ENCODE measurements at regions not wholly inside any gene's neighbourhood (a gene's known extent, or its start where the extent isn't known, plus 50 kb on each side); places are given as distances from the start of the nearest gene placed in this dataset.

DNA sequence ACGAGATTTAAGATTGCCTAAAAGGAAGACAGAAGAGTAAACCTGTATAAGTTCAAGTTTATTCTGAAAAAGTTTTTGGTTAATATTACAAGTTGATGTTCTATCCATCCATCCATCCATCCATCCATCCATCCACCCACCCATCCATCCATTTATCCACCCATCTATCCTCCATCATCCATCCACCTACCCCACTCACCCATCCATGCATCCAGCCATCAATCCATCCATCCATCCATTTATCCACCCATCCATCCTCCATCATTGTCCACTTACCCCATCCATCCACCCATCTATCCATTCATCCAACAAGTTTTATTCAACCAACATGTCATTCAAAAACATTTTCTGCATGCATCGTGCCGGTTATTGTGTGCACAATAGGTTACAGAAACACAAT, 89.3 kb downstream of the ZBTB18 start:
- no peak overlapping the region for H3K27ac ChIP-seq
- H3K9ac ChIP-seq = no peak overlapping the region
- no peak overlapping the region for H2AFZ ChIP-seq
- H3K9me3 ChIP-seq (ENCODE audit: control insufficient read depth, low read length) = no peaks in the 10 kb centered on the region
- no peaks in the 10 kb centered on the region for H3K36me3 ChIP-seq (ENCODE audit: control insufficient read depth, insufficient read depth, low read length)
- H3K4me1 ChIP-seq = no peaks in the 10 kb centered on the region
- H3K79me2 ChIP-seq = no peaks in the 10 kb centered on the region
- H3K27me3 ChIP-seq (ENCODE audit: control insufficient read depth, insufficient read depth, low read length) = no peaks in the 10 kb centered on the region
- no peak overlapping the region for H3K4me2 ChIP-seq (ENCODE audit: low read length)
- TF ChIP-seq, protein P1, sequence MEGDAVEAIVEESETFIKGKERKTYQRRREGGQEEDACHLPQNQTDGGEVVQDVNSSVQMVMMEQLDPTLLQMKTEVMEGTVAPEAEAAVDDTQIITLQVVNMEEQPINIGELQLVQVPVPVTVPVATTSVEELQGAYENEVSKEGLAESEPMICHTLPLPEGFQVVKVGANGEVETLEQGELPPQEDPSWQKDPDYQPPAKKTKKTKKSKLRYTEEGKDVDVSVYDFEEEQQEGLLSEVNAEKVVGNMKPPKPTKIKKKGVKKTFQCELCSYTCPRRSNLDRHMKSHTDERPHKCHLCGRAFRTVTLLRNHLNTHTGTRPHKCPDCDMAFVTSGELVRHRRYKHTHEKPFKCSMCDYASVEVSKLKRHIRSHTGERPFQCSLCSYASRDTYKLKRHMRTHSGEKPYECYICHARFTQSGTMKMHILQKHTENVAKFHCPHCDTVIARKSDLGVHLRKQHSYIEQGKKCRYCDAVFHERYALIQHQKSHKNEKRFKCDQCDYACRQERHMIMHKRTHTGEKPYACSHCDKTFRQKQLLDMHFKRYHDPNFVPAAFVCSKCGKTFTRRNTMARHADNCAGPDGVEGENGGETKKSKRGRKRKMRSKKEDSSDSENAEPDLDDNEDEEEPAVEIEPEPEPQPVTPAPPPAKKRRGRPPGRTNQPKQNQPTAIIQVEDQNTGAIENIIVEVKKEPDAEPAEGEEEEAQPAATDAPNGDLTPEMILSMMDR (IDR thresholded peaks at IDR 0.05) = no peak
- H3K4me3 ChIP-seq (ENCODE audit: low read depth, low read length) = no peak overlapping the region

DNA sequence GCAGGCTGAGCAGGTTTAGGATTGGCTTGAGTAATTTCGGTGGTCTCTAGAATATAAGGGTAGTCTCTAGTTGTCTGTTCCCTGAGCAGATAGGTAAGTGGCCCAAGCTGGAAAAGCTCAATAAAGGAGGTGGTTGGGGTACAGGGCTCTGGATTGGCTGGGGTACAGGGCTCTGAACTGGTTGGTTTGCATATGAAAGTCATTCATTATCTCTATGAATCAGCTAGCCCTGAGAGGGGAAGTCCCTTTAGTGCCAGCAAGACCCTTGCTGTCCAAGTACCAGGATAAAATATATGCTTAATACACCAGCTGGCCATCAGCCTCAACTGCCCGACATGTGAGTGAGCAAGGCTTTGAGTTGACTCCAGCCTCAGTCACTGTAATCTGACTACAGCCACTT, 93.0 kb downstream of the ZBTB18 start:
- Histone ChIP-seq H2AFZ (no peak overlapping the region), H3K4me2 (ENCODE audit: low read length) (no peak overlapping the region), H3K9ac (no peak overlapping the region), H3K27ac (no peak overlapping the region), H3K79me2 (no peaks in the 10 kb centered on the region), H3K9me3 (ENCODE audit: control insufficient read depth, low read length) (no peaks in the 10 kb centered on the region), H3K4me3 (ENCODE audit: low read depth, low read length) (no peak overlapping the region), H3K27me3 (ENCODE audit: control insufficient read depth, insufficient read depth, low read length) (no peaks in the 10 kb centered on the region), H3K4me1 (no peaks in the 10 kb centered on the region), H3K36me3 (ENCODE audit: control insufficient read depth, insufficient read depth, low read length) (no peaks in the 10 kb centered on the region)
- TF ChIP-seq, protein P1 (IDR thresholded peaks at IDR 0.05) = no peak

DNA sequence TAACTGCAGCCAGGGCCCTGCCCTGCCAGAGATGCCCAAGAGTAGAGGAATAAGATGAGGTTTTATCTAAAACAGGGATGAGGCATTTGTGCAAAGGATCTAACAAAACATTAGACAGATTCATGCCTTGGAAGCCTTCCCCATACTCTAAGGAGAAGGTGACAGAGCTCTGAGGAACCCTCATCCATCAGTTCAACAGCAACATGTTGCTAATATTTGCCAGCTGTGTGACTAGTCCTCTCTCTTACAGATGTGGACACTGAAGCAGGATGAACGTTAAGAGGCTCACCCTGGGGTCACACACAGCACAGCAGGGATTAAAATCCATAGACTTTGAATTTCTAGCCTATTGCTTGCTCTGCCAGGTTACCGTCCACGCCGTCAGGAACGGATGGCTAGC, 99.0 kb downstream of the ZBTB18 start:
- H3K36me3 ChIP-seq (ENCODE audit: control insufficient read depth, insufficient read depth, low read length) = no peaks in the 10 kb centered on the region
- H3K27ac ChIP-seq = no peak overlapping the region
- no peaks in the 10 kb centered on the region for H3K79me2 ChIP-seq
- no peak overlapping the region for H2AFZ ChIP-seq
- H3K9me3 ChIP-seq (ENCODE audit: control insufficient read depth, low read length) = no peaks in the 10 kb centered on the region
- TF ChIP-seq, protein P1 (IDR thresholded peaks at IDR 0.05) = no peak
- H3K4me3 ChIP-seq (ENCODE audit: low read depth, low read length) = no peak overlapping the region
- no peaks in the 10 kb centered on the region for H3K4me1 ChIP-seq
- no peaks in the 10 kb centered on the region for H3K27me3 ChIP-seq (ENCODE audit: control insufficient read depth, insufficient read depth, low read length)
- H3K4me2 ChIP-seq (ENCODE audit: low read length) = no peak overlapping the region
- H3K9ac ChIP-seq = no peak overlapping the region

DNA sequence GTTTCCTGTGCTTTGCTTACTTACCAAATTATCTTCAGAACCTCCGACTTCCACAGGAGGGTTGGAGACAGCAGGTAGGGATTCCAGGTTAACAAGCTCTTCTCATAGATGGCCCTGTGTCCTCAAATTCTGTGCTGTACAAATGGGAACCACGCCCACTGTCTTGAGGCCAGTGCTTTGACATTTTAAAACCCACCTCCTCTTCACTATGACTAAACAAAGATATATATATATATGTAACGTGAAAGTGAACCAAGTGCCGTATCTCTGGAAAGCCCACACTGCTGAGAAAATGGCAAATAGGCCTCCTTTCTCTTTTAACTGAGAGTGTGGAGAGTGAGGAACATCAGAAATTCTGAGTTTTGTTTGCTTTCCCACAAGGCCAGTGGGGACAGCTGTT, 99.6 kb downstream of the ZBTB18 start:
- no peaks in the 10 kb centered on the region for H3K27me3 ChIP-seq (ENCODE audit: control insufficient read depth, insufficient read depth, low read length)
- no peaks in the 10 kb centered on the region for H3K79me2 ChIP-seq
- H3K4me1 ChIP-seq = no peaks in the 10 kb centered on the region
- no peak overlapping the region for H2AFZ ChIP-seq
- H3K9me3 ChIP-seq (ENCODE audit: control insufficient read depth, low read length) = no peaks in the 10 kb centered on the region
- H3K4me3 ChIP-seq (ENCODE audit: low read depth, low read length) = no peak overlapping the region
- TF ChIP-seq, protein P1 (IDR thresholded peaks at IDR 0.05) = no peak
- no peak overlapping the region for H3K9ac ChIP-seq
- H3K4me2 ChIP-seq (ENCODE audit: low read length) = no peak overlapping the region
- no peaks in the 10 kb centered on the region for H3K36me3 ChIP-seq (ENCODE audit: control insufficient read depth, insufficient read depth, low read length)
- no peak overlapping the region for H3K27ac ChIP-seq

DNA sequence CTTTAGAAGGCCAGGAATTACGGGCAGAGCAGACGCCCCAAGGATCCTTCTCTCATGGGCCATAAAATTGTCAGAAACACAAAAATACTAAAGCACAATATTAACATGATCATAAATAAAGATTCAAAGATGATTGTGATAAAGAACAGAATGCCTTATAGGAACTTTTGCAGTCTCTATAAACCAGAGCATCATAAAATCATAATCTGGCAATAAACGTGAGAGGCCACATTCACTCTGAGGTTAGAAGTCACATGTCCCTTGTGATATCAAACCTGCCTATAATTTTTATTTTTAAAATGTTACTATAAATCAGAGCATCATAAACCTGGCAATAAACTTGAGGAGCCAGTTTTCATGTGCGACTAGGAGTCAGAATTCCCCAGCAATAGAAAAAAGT, 100.5 kb downstream of the ZBTB18 start:
- Histone ChIP-seq H3K9ac (no peak overlapping the region), H2AFZ (no peak overlapping the region), H3K4me3 (ENCODE audit: low read depth, low read length) (no peak overlapping the region), H3K9me3 (ENCODE audit: control insufficient read depth, low read length) (no peaks in the 10 kb centered on the region), H3K79me2 (no peaks in the 10 kb centered on the region), H3K4me1 (no peaks in the 10 kb centered on the region), H3K27ac (no peak overlapping the region), H3K27me3 (ENCODE audit: control insufficient read depth, insufficient read depth, low read length) (no peaks in the 10 kb centered on the region), H3K4me2 (ENCODE audit: low read length) (no peak overlapping the region), H3K36me3 (ENCODE audit: control insufficient read depth, insufficient read depth, low read length) (no peaks in the 10 kb centered on the region)
- TF ChIP-seq, protein P1 (IDR thresholded peaks at IDR 0.05) = no peak
